Neutrophil (primary cell): ENCODE measurements at regions not wholly inside any gene's neighbourhood (a gene's known extent, or its start where the extent isn't known, plus 50 kb on each side); places are given as distances from the start of the nearest gene placed in this dataset.

ENCODE experiments used
- H3K27ac ChIP-seq: fragments of 200-600 bp; sonication (generic); 2 replicates; pipeline ENCODE4 v1.5.1; 2016; ENCODE audit warnings: mild to moderate bottlenecking, moderate library complexity
- H3K27me3 ChIP-seq: fragments of 200-600 bp; sonication (generic); 2 replicates; pipeline ENCODE4 v1.6.0; 2016; ENCODE audit warnings: mild to moderate bottlenecking
- H3K36me3 ChIP-seq: fragments of 200-600 bp; sonication (generic); 2 replicates; pipeline ENCODE4 v1.5.1; 2017
- H3K4me1 ChIP-seq, 2 experiments: fragments of 200-600 bp in 1 of 2; sonication (generic) in 1 of 2; 1 replicate in 1 of 2; 2 replicates in 1 of 2; pipeline versions ENCODE4 v1.5.1 to v1.6.1; 2013 to 2016; ENCODE audit warnings: low read depth in 1 of 2, low read length in 1 of 2, mild to moderate bottlenecking in 1 of 2, moderate library complexity in 1 of 2; ENCODE audit not compliant: control insufficient read depth in 1 of 2, insufficient read depth in 1 of 2
- H3K4me3 ChIP-seq, 2 experiments: fragments of 200-600 bp in 1 of 2; sonication (generic) in 1 of 2; 1 replicate in 1 of 2; 2 replicates in 1 of 2; pipeline ENCODE4 v1.5.1; 2013 to 2016; ENCODE audit warnings: low read depth in 1 of 2, low read length in 1 of 2, mild to moderate bottlenecking in 1 of 2, moderate library complexity in 1 of 2
- H3K9me3 ChIP-seq: fragments of 200-600 bp; sonication (generic); 2 replicates; pipeline ENCODE4 v1.5.1; 2016
- TF ChIP-seq, protein P1 (sequence below): fragments of 200-600 bp; sonication (generic); IDR thresholded peaks from 2 replicates; pipeline ENCODE4 v1.5.1; 2016; ENCODE audit warnings: antibody characterized with exemption

DNA sequence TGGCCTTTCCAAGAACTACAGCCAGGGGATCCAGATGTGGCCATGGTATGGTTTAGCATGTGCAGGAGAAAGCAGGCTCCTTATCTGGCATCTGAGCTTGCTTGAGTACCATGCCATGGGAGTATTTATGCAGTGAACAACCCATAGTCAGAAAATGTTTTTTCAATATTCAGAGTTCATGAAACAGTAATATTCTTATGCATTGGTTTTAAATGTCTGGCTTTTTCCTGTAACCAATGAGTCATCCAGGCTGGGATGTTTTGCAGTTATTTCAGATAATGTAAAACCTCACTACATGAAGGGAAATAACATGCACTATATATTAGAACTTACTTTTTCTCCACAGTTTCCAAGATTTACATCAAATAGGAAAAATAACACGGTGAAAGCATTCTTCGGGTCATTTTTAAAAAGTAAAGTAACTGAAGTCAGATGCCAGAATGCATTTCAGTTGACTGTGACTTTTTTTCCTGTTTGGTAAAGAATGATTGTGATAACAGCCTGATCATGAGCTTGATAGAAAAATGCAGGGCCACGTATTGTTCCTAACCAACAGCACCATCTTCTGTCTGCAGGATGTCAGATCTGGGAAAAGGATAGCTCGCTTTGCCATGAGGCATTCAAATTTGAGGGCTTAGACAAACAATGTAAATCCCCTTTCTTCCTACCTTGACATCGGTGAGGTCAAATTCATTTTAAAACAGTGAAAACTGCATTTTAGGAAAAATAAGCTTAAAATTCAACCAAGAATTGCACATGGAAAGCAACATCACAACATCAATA, 152.8 kb downstream of the DSC3 start:
- no peak overlapping the region for H3K4me3 ChIP-seq
- H3K36me3 ChIP-seq = no peaks in the 10 kb centered on the region

DNA sequence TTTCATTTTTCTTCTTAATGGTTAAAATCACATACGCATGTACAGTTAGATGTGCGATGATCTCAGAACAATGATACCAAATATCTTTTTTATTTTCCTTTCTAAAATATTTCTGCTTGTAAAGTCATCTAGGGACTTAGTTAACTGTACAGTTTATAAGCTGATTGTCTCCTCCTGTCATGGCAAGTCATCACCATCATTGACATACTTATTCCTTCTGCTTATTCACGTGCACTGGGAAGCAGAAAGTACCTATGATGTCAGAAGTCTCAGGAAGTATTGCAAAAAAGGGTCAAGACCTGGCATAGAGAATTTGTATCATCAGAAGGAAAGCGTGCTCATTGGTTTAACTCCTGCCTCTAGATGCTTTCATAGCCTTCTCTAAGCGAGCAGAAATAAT, 154.2 kb downstream of the DSC3 start:
- Histone ChIP-seq H3K4me3 (no peak overlapping the region), H3K4me1 (no peaks in the 10 kb centered on the region), H3K9me3 (no peaks in the 10 kb centered on the region), H3K27me3 (no peaks in the 10 kb centered on the region), H3K27ac (no peak overlapping the region), H3K36me3 (no peaks in the 10 kb centered on the region)
- TF ChIP-seq, protein P1, sequence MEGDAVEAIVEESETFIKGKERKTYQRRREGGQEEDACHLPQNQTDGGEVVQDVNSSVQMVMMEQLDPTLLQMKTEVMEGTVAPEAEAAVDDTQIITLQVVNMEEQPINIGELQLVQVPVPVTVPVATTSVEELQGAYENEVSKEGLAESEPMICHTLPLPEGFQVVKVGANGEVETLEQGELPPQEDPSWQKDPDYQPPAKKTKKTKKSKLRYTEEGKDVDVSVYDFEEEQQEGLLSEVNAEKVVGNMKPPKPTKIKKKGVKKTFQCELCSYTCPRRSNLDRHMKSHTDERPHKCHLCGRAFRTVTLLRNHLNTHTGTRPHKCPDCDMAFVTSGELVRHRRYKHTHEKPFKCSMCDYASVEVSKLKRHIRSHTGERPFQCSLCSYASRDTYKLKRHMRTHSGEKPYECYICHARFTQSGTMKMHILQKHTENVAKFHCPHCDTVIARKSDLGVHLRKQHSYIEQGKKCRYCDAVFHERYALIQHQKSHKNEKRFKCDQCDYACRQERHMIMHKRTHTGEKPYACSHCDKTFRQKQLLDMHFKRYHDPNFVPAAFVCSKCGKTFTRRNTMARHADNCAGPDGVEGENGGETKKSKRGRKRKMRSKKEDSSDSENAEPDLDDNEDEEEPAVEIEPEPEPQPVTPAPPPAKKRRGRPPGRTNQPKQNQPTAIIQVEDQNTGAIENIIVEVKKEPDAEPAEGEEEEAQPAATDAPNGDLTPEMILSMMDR = no peak

More for the DNA sequence above, 152.8 kb downstream of the DSC3 start:
- Histone ChIP-seq H3K9me3 (no peaks in the 10 kb centered on the region), H3K4me1 (no peaks in the 10 kb centered on the region), H3K27ac (no peak overlapping the region), H3K27me3 (no peaks in the 10 kb centered on the region)
- TF ChIP-seq, protein P1 = no peak

DNA sequence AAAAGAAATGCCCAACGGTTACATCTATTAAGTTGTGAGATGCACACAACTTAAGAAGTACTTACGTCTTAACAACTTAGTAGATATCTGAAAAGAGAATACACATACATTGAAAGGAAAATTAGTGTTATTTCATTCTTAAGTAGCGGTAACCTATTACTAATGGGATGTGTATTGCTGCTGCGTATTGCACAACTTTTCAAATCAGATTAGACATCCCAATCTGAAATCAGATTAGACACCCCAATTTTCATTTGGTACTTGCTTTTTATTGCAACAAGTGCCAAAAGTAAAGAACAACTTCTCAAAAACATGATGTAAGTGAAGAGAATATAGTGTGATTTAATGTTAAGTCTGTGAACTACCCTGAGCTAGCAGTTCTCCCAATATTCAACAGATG, 155.5 kb downstream of the DSC3 start:
- TF ChIP-seq, protein P1 = no peak
- H3K9me3 ChIP-seq = no peaks in the 10 kb centered on the region
- no peaks in the 10 kb centered on the region for H3K4me1 ChIP-seq
- no peaks in the 10 kb centered on the region for H3K27me3 ChIP-seq
- H3K27ac ChIP-seq = no peak overlapping the region
- no peaks in the 10 kb centered on the region for H3K36me3 ChIP-seq
- no peak overlapping the region for H3K4me3 ChIP-seq

DNA sequence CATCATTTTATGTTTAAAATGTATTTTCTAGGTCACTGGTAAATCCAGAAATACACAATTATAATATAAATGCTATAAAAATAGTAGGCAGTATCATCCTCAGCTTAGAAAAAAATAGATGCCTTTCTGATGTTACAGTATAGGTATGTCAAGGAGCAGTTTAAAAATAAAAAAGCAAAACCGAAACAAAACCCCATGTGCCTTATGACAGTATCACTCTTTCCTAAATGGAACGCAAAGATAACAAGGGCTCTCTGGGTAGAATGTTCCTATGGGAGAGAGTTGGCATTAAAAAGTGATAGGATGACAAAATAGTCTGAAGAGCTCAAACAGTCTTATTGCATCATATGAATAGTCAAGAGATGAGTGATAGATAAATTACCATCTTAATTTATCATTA, 172.1 kb downstream of the DSC3 start:
- Histone ChIP-seq H3K27ac (no peak overlapping the region), H3K36me3 (no peaks in the 10 kb centered on the region), H3K4me1 (no peaks in the 10 kb centered on the region), H3K4me3 (no peak overlapping the region), H3K9me3 (no peaks in the 10 kb centered on the region), H3K27me3 (no peaks in the 10 kb centered on the region)
- TF ChIP-seq, protein P1 = no peak

DNA sequence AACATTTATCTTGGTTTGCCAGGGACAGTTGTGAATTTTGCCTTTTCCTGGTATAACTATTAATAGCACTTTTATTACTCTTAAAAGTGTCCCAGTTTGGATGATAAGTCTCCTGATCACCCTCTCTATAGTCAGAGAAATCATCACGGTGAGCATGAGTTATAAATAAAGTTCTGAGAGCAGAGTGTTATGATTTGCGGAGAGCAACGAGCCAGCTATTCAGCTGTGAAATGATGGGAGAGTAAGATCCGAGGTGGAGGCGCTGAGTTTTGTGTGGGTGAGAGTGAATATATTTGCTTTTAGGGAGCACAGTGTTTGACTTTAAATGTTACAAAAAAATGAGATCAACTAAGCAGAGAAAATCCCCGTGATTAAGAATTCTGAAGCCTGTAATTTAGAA, 179.6 kb downstream of the DSC3 start:
- Histone ChIP-seq H3K27ac (no peak overlapping the region), H3K36me3 (no peaks in the 10 kb centered on the region), H3K9me3 (no peaks in the 10 kb centered on the region), H3K4me1 (no peaks in the 10 kb centered on the region), H3K4me3 (no peak overlapping the region), H3K27me3 (no peaks in the 10 kb centered on the region)
- TF ChIP-seq, protein P1 = no peak
